ENCODE measurements at regions not wholly inside any gene's neighbourhood (a gene's known extent, or its start where the extent isn't known, plus 50 kb on each side); places are given as distances from the start of the nearest gene placed in this dataset.

- no peaks in the 10 kb centered on the region for H3K36me3 ChIP-seq
- no peaks in the 10 kb centered on the region for H3K4me1 ChIP-seq
- WGBS, 2 donors (ENCODE audit: low coverage in 1 of 2) = 89 to 93% methylated on average over 3 to 8 of the region's 9 CpGs
- H3K4me3 ChIP-seq = no peak overlapping the region
- peaks cover 9% of the 10 kb centered on the region for H3K27me3 ChIP-seq
- H3K9me3 ChIP-seq = no peaks in the 10 kb centered on the region
- no peak for TF ChIP-seq EP300 (IDR thresholded peaks at IDR 0.05)
- no peak for TF ChIP-seq CTCF (IDR thresholded peaks at IDR 0.05)
- no peak for TF ChIP-seq POLR2A (IDR thresholded peaks at IDR 0.05)
- no peak for TF ChIP-seq POLR2AphosphoS5 (IDR thresholded peaks at IDR 0.05)
- ATAC-seq = no peak
- no peak overlapping the region for H3K27ac ChIP-seq
Measured at GRCh38 chr2:128779301-128780095, 460.8 kb upstream of the HS6ST1 start.

- H3K36me3 ChIP-seq = no peaks in the 10 kb centered on the region
- WGBS, 2 donors (ENCODE audit: low coverage in 1 of 2) = 100% methylated on average over 1 of the region's 5 CpGs; no CpG with 5 or more reads in 1 of the 2 donors
- no peak overlapping the region for H3K4me3 ChIP-seq
- TF ChIP-seq EP300 (IDR thresholded peaks at IDR 0.05) = no peak
- no peak for TF ChIP-seq POLR2AphosphoS5 (IDR thresholded peaks at IDR 0.05)
- TF ChIP-seq POLR2A (IDR thresholded peaks at IDR 0.05) = no peak
- TF ChIP-seq CTCF (IDR thresholded peaks at IDR 0.05) = no peak
- H3K27me3 ChIP-seq = peaks cover 9% of the 10 kb centered on the region
- no peak for ATAC-seq
- H3K4me1 ChIP-seq = no peaks in the 10 kb centered on the region
- H3K9me3 ChIP-seq = no peaks in the 10 kb centered on the region
- H3K27ac ChIP-seq = no peak overlapping the region
Measured at GRCh38 chr2:128780434-128781080, 461.9 kb upstream of the HS6ST1 start.

- H3K4me3 ChIP-seq = no peak overlapping the region
- TF ChIP-seq CTCF (IDR thresholded peaks at IDR 0.05) (no peak), POLR2A (IDR thresholded peaks at IDR 0.05) (no peak), EP300 (IDR thresholded peaks at IDR 0.05) (no peak), POLR2AphosphoS5 (IDR thresholded peaks at IDR 0.05) (no peak)
- no peak for ATAC-seq
- no peaks in the 10 kb centered on the region for H3K36me3 ChIP-seq
- peaks cover 9% of the 10 kb centered on the region for H3K27me3 ChIP-seq
- H3K27ac ChIP-seq = no peak overlapping the region
- H3K9me3 ChIP-seq = no peaks in the 10 kb centered on the region
- no CpG with 5 or more reads among the region's 3 CpGs for WGBS, 2 donors (ENCODE audit: low coverage in 1 of 2)
- H3K4me1 ChIP-seq = no peaks in the 10 kb centered on the region
Measured at GRCh38 chr2:128781166-128781565, 462.5 kb upstream of the HS6ST1 start.

- no peak overlapping the region for H3K4me3 ChIP-seq
- no peak for TF ChIP-seq POLR2A (IDR thresholded peaks at IDR 0.05)
- TF ChIP-seq CTCF (IDR thresholded peaks at IDR 0.05) = no peak
- no peak for TF ChIP-seq POLR2AphosphoS5 (IDR thresholded peaks at IDR 0.05)
- TF ChIP-seq EP300 (IDR thresholded peaks at IDR 0.05) = no peak
- H3K4me1 ChIP-seq = no peaks in the 10 kb centered on the region
- H3K27me3 ChIP-seq = peaks cover 9% of the 10 kb centered on the region
- ATAC-seq = no peak
- H3K36me3 ChIP-seq = no peaks in the 10 kb centered on the region
- WGBS, 2 donors (ENCODE audit: low coverage in 1 of 2) = 64 to 75% methylated on average over 7 to 11 of the region's 18 CpGs
- H3K27ac ChIP-seq = no peak overlapping the region
- H3K9me3 ChIP-seq = no peaks in the 10 kb centered on the region
Measured at GRCh38 chr2:128781585-128782385, 463.1 kb upstream of the HS6ST1 start.

Data from gastroesophageal sphincter (tissue), 4 donors.